ENCODE measurements at regions not wholly inside any gene's neighbourhood (a gene's known extent, or its start where the extent isn't known, plus 50 kb on each side); places are given as distances from the start of the nearest gene placed in this dataset.
"Not testable (repeated sequence)": the region's sequence is repeated elsewhere in the genome, so short reads cannot be mapped to it uniquely, and the experiment has no call there.

DNA sequence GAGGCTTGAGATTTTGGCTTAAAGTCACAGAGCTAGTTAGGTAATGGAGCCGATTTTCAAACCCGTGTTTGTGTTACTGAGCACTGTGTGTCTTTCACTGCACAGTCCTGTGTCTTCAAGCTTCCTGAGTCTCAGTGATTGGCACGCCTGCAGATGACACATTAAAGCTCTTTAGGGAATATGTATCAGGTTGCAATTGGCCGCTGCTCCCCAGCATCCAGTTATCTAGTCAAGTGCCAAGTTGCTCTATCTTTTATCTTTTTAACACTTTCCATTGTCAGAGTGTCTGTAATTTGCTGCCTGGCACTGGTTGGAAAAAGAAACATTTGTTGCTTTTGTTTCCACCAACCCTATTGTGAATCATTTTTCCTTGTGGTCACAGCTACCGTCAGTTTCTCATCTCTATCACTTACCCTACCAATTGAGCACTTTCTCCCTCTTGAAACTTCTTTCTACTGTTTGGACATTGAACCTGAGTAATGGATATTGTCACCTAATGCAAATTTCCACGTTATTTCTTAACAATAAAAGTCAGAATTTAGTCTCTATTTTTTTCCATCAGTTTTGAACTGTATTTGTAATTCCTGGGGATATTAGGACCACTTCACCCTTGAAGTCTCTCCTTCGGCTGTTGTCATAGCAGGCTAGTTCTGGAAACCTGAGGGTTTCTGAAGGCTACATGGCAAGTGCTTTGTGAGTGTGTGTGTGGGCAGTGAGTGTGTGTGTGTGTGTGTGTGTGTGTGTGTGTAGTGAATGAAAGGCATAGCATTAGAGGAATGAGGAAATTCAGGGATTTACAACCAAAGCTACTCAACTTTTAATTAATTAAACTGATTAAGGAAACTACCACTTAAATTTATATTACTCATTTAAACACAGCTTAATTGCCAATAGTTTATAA lies 274.3 kb downstream of the ISL1 start:
- DNase-seq (ENCODE audit: low spot score): no peak

DNA sequence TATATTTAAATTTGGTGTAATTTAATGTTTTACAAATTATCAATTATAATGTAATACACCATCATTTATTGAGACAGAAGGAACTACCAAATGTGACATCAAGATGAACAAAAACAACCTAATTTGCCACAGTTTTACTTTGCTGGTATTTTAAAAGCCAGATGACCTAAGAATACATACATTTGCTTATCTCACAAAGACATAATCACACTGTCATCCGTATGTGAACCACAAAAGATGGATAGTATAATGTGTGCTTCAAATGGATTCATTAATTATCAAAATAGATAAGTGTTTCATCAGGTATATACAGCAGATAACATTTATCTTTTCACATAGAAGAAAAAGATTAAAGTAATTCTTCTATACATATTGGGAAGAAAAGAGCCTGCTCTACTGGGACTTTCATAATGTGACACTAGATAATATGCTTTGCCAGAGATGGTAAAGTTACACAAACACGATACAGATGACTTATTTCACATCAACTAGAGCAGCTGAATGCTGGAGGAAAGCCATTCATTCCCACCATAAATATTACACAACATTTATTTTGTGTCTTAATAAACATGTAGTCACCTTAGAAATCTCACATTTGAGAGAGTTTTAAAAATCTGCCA lies 278.5 kb downstream of the ISL1 start:
- no peak for DNase-seq (ENCODE audit: low spot score)

DNA sequence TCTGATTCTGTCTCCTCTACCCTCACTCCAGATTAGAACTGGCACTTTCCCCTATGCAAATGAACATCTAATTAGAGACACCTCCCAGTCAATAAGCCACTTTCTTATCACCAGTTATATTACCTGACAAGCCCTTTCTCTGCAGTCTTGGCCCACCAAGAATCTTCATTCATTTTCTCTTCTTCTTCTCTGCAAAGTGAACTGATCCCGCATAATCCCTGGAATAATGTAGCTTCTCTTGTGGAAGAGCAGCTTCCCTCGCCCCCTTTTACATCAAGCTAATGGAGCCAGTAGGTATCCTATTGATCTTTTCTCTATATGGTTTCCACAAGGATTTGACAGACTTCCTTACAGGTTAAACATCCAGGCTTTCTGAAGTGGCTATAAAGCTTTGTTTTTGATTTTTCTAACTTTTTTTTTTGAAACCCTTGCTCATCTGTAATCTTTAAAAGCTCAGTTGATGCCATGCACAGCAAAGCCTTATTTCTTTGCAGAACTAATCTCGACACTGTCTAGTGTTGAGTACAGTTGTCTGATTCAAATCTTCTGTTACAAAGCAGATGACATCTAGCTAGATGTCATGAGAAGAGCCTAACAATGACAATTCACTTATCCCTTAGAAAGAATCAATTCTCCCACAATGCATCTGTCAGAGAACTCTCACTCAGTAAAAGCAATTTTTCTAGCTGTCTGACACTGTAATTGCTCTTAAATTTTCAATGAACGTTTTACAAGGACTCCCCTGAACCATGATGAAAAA lies 281.4 kb downstream of the ISL1 start:
- no peak for DNase-seq (ENCODE audit: low spot score)

DNA sequence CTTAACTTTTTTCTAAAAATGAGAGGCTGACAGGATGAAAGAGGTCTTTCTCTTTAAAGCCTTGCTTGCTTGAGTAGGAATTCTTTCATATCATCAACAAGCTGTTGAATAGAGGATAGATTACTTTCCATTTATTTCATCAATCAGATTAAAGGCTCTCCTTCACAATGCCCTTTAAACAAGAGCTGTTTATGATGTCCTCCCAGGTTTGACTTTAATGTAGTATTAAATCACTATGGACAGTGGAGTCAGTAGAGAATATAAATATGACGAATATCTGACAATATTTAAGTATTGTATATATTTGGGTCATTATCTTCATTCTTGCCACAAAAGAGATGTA lies 282.0 kb downstream of the ISL1 start:
- DNase-seq (ENCODE audit: low spot score): no peak

DNA sequence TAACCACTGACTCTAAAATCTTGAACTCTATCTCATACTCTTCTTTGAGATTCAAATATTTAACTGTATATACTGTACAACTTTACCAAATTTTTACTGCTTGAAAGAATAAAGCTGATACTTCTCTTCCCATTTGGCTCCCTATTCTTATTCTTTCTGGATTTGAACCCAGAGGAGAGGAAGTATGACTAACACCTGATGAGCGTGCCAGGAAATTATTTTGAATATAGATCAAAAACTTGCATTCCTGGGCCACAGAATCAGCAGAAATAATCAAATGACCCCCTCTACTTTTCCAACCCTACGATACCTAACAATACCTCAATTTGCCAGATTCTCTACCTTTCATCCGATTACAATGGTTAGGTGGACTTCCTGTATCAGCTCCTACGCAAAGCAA lies 285.8 kb downstream of the ISL1 start:
- no peak for DNase-seq (ENCODE audit: low spot score)

DNA sequence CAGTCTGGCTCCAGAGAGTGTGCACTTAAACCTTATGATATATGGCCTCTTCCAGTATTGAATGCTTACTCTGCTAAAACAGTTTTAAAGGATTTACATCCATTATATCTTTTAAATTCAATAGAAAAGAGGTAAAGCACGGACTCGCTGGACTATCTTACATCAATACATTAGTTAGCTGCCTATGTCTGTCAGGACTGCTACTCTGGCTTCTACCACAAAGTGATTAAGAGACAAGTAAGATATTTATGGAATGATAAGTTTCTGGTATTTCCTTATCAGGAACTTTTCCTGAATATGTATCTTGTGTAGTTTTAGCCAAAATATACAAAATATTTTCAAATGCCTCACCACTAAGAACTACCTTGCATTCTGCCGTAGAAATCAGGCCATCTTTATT lies 295.1 kb downstream of the ISL1 start:
- no peak for DNase-seq (ENCODE audit: low spot score)

DNA sequence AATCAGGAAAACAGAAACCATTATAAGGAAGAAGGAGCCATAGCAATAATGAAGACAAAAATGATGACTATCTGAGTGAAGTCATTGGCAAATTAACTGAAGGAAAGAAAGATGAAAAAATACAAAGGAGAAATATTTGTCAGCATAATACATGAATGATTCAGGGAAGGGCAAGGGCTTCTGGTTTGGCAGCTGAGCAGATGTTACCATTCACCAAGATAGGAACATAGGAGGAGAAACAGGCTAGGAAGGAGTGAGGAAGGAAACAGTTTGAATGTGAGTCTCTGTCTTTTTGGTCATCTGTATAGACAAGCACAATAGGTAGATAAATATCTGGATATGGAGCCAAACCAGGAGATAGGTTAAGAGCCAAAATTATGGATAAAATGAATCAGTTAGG lies 296.0 kb downstream of the ISL1 start:
- DNase-seq (ENCODE audit: low spot score): no peak

DNA sequence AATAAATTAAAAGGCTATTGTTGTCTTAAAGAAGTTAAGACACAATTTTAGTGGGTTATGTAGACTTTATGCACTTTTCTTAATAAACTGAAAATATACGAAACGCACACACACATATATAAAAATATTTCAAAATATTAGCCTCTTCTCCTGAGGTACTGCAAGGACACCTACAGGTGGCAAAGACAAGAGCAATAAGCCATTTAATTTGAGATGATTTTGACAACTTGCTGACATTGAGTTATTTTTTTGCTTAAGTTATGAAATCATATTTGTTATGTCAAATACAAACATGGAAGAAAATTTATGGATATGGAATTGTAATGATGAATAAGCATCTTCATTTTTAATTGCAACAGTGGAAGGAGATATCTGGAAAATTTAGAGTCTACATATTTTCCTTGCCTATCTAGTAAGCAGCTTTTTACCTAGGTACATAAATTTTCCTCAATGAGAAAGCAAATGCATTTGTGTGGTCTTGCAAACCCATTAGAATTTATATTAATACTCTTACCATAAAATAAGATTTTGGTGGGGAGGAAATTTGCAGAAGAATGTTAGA lies 301.6 kb downstream of the ISL1 start:
- no peak for DNase-seq (ENCODE audit: low spot score)

DNA sequence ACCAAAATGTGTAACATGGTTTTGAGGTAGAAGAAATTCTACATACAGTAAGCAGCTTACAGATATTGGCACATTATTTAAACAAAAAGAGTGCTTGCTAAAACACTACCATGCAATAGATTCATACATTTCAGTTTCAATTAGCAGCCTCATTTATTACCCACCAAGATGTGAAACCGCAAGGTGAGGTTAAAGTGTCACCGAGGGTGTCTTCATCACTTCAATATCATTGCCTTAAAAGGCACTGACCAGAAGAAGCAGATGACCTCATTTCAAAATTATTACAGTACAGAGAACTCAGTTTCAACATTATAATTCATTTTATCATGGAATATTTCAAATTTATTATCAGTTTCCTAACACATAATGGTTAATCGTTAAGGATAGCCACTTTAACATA lies 302.2 kb downstream of the ISL1 start:
- no peak for DNase-seq (ENCODE audit: low spot score)

DNA sequence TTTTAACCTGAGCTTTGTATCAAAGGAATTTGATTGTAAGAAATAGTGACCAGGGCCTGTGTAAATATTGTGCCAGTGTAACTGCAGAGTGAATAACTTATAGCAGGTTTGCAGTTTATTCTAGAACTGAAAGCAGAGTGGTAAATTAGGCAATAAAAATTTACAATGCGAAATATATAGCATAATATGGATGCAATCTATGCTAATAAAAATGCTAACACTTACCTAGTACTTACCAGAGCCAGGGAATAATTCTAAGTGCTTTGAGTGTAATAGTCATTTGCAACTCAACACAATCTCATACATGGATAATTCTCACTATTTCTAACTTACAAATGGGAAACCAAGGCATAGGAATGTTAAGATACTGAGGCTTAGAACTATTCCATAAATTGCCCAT lies 303.4 kb downstream of the ISL1 start:
- no peak for DNase-seq (ENCODE audit: low spot score)

DNA sequence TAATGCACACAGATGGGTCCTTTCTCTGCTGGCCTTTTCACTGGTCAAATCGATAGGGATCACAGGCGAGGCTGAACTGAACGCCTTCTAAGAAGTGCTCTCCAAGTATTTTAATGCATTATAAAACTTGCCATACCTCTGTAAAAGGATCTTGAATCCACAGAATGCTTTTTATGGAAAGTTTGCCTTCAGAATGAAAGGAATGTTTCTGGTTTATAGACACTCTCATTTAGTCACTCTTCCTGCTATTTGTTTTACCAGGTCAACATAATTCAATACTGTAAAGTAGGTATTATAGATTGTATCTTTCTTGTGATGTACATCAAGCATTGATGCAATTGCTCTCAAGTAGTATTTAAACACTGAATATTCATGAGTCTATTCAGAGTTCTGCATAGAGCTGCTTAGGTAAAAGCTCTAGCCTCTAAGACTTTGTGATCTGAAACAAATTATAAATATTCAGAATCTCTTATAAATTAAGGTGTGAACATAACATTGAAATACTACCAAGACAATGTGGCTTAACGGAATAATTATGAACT lies 308.4 kb downstream of the ISL1 start:
- DNase-seq (ENCODE audit: low spot score): no peak

DNA sequence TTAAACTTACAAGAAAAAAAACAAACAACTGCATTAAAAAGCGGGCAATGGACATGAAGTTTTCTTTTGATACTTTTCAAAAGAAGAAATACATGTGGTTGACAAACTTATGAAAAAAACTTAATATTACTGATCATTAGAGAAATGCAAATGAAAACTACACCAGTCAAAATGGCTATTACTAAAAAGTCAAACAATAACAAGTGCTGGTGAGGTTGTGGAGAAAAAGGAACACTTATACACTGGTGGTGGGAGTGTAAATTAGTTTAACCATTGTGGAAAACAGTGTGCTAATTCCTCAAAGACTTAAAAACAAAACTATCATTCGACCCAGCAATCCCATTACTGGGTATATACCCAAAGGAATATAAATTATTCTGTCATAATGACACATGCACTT lies 311.6 kb downstream of the ISL1 start:
- DNase-seq (ENCODE audit: low spot score): no peak

DNA sequence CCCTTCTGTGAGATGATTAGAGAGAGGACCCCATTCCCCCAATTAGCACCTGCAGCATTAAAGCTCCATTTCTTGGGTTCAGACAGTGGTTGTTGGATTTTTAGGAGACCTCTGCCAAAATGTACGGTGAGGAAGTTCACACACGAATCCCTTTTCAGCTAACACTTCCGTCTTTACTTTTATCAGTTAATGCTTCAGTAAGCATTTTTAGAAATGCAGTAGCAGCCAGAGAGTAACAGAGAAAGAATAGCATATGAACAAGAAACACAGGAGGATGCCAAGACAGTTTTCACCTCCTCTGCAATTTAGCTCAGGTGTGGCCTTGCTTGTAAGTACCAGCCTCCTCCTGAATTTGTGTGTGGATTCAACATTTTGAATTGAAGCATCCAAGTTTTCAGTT lies 312.9 kb downstream of the ISL1 start:
- DNase-seq (ENCODE audit: low spot score): no peak

DNA sequence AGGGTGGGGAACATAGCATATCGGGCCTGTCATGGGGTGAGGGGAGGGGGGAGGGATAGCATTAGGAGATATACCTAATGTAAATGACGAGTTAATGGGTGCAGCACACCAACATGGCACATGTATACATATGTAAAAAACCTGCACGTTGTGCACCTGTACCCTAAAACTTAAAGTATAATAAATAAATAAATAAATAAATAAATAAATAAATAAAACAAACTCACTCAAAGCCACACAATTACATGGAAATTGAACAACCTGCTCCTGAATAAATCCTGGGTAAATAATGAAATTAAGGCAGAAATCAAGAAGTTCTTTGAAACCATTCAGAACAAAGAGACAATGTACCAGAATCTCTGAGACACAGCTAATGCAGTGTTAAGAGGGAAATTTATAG lies 318.8 kb downstream of the ISL1 start:
- not testable (repeated sequence) for DNase-seq (ENCODE audit: low spot score)

DNA sequence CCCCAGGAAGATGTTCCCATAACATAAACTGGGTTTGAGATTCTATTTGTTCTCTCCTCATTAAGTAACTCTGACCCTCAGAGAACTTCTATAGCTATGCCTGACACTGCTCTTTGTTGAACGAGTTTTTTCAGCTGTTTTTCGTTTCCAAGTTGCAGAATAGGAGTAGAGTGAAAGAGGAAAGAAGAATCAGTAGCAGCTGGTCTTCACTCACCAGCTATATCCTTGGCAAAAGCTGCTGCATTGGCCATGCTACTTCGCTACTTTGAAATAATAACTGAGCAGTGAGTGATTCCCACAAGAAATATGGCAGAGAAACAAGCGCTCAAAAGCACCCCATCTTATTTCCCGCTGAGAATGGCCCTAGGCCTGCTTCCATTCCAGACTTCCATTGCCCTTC lies 329.0 kb downstream of the ISL1 start:
- DNase-seq (ENCODE audit: low spot score): no peak

DNA sequence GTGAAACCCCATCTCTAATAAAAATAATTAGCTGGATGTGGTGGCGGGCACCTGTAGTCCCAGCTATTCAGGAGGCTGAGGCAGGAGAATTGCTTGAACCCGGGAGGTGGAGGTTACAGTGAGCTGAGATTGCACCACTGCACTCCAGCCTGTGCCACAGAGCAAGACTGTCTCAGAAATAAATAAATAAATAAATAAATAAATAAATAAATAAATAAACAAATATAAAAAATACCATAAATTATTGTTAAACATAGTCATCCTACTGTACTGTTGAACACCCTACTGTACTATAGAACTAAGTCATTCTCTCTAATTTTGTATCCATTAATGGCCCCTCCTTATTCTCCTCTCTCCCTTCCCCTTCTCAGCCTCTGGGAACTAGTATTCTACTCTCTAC lies 332.2 kb downstream of the ISL1 start:
- not testable (repeated sequence) for DNase-seq (ENCODE audit: low spot score)

DNA sequence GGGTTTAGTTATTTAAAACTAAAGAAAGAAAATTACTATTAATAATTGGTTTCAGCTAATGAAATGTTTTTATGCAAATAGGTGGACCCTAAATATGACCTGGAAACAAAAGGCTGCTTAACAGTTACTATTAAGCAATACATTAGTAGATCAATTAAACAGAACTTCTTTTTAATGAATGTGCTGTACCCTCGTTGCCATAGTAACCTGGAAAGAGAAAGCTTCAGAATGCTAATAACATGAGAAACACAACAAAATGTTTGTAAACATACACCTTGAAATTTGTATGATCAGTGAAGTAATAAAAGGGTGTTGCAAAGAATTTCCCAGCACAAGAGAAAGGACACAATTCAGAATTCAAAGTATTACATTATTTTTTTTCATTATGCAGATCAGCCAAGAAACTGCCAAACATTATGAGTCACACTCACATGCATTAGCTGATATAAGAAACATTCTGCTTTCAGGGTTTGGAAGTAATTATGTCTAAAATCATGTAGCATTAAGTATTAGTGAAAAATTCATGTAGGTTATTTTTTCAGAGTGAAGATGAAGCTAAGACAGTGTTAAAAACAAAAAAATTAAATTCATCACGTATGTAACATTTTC lies 348.3 kb downstream of the ISL1 start:
- DNase-seq (ENCODE audit: low spot score): no peak

DNA sequence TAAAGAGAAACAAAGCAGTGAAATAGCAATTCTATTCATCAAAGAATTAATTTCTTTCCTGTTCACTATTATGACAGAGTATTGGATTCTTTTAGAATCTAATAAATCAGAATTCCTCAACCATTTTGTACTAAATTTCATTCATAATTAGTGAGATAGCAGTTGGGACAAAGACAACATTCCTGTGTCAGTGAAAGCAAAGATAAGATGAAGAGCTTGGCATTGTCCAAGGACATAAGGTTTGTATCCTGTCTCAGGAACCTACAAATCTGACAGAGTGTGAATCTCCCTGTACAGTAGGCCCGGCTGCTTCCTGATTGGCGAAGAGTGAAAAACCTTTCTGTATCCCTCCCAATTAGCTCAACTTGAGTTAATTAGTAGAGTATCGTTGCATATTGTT lies 349.1 kb downstream of the ISL1 start:
- DNase-seq (ENCODE audit: low spot score): no peak

DNA sequence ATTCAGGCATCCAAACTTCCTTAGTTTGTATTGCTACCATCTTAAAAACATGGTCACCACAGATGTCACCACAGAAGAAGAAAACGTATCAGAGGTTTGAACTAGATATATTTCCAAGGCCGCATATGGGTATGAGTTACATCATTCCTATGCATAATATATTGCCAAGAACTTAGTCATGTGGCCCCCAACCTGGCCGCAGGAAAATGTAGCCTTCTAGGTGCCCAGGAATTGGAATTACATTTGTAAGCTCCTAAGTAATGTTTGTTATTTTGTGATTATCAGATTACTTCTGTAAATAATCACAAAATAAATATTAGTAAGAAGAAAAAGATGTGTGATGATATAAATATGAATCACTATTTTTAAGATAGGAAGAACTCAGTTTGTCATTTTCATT lies 351.4 kb downstream of the ISL1 start:
- no peak for DNase-seq (ENCODE audit: low spot score)

DNA sequence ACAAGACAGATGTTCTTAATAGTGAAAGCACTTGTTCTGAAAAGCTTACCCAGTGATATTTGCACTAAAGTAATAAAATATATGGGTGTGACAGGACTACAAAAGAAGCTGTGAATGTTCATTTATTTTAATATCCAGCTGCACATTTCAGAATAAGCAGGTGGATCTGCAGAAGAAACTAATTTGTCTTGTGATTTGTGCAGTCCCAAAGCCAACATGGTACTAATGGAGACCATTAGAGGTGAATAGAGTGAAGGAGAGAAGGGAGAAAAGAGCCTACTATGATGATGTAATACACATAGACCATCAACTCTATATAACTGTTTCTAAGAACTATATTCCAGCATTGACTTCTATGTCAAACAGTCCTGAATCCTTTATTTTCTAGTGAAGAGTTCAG lies 362.8 kb downstream of the ISL1 start:
- DNase-seq (ENCODE audit: low spot score): no peak

DNA sequence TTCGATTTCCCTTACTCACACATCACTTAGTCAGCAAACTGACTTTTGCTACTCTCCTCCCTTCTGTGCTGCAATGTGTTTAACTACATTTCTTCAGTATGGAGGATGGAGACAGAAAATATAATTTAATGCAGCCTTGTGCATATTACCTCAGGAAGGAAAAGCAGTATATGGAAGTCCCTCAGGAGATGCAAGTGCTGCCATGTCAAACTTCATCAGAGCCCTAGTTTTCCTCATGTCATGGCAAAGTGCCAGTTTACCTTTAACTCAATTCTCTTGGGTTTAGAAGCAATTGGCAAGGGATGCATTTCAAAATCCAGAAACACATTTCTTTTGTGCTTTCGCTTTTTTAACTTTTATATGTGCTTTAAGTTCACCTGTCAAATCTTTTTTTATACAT lies 365.4 kb downstream of the ISL1 start:
- DNase-seq (ENCODE audit: low spot score): no peak
